ENCODE measurements at regions not wholly inside any gene's neighbourhood (a gene's known extent, or its start where the extent isn't known, plus 50 kb on each side); places are given as distances from the start of the nearest gene placed in this dataset.
"Not testable (repeated sequence)": the region's sequence is repeated elsewhere in the genome, so short reads cannot be mapped to it uniquely, and the experiment has no call there.

GRCh38 chr2:242107065-242107464 is 237.5 kb downstream of the RTP5 start:
- DNase-seq (ENCODE audit: low read depth in 2 of 2) = not testable (repeated sequence)

- not testable (repeated sequence) for DNase-seq (ENCODE audit: low read depth in 2 of 2)
Observed at GRCh38 chr2:242108797-242109500, 239.4 kb downstream of the RTP5 start.

GRCh38 chr2:242109819-242110218 is 240.3 kb downstream of the RTP5 start:
- not testable (repeated sequence) for DNase-seq (ENCODE audit: low read depth in 2 of 2)

GRCh38 chr2:242111954-242112353 is 242.4 kb downstream of the RTP5 start:
- not testable (repeated sequence) for DNase-seq (ENCODE audit: low read depth in 2 of 2)

GRCh38 chr2:242113492-242113891 is 244.0 kb downstream of the RTP5 start:
- not testable (repeated sequence) for DNase-seq (ENCODE audit: low read depth in 2 of 2)

GRCh38 chr2:242116676-242117075 is 247.1 kb downstream of the RTP5 start:
- not testable (repeated sequence) for DNase-seq (ENCODE audit: low read depth in 2 of 2)

GRCh38 chr2:242117305-242117704 is 247.8 kb downstream of the RTP5 start:
- not testable (repeated sequence) for DNase-seq (ENCODE audit: low read depth in 2 of 2)

GRCh38 chr2:242119682-242120081 is 250.2 kb downstream of the RTP5 start:
- DNase-seq (ENCODE audit: low read depth in 2 of 2) = not testable (repeated sequence)

- DNase-seq (ENCODE audit: low read depth in 2 of 2) = not testable (repeated sequence)
Observed at GRCh38 chr2:242130682-242131081, 261.2 kb downstream of the RTP5 start.

- not testable (repeated sequence) for DNase-seq (ENCODE audit: low read depth in 2 of 2)
Observed at GRCh38 chr2:242159921-242160320, 290.4 kb downstream of the RTP5 start.

- not testable (repeated sequence) for DNase-seq (ENCODE audit: low read depth in 2 of 2)
Observed at GRCh38 chr2:242165115-242165514, 295.6 kb downstream of the RTP5 start.

GRCh38 chr2:242171290-242171689 is 301.8 kb downstream of the RTP5 start:
- DNase-seq (ENCODE audit: low read depth in 2 of 2) = not testable (repeated sequence)
